IPS-18c (cell line): ENCODE measurements at regions not wholly inside any gene's neighbourhood (a gene's known extent, or its start where the extent isn't known, plus 50 kb on each side); places are given as distances from the start of the nearest gene placed in this dataset.
"Not testable (repeated sequence)": the region's sequence is repeated elsewhere in the genome, so short reads cannot be mapped to it uniquely, and the experiment has no call there.

Experiments
- H3K4me3 ChIP-seq: 2 replicates; pipeline ENCODE4 v1.7.0; 2013; ENCODE audit warnings: low read depth, mild to moderate bottlenecking, low read length, moderate library complexity; ENCODE audit not compliant: insufficient read depth
- H3K9me3 ChIP-seq: one replicate; pipeline ENCODE4 v1.6.1; 2013; ENCODE audit warnings: mild to moderate bottlenecking, low read length, moderate library complexity; ENCODE audit not compliant: control insufficient read depth, insufficient read depth

GRCh38 chr2:226184940-226185615 is 614.5 kb downstream of the IRS1 start:
- Histone ChIP-seq H3K9me3 (no peaks in the 10 kb centered on the region), H3K4me3 (no peak overlapping the region)

DNA sequence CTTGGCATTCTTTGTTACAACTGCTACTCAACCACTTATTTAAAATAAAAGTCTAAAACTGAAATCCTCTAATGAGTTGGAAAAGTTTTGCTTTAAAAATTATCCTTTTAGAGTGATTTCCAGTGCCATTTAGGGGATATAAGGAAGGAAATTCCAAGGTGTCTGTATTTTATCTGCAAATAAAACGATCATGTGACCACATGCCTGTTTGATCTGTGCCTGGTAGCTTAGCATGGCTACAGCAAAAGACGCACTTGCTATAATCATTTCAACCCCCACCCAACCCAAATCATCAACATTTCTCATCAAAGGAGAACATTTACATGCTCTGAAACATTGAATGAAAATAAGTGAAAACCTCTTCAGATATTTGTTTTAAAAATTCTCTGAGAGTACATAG is 615.1 kb downstream of the IRS1 start:
- Histone ChIP-seq H3K9me3 (no peaks in the 10 kb centered on the region), H3K4me3 (no peak overlapping the region)

- Histone ChIP-seq H3K9me3 (no peaks in the 10 kb centered on the region), H3K4me3 (no peak overlapping the region)
Measured at GRCh38 chr2:226183550-226183949, 616.1 kb downstream of the IRS1 start.

GRCh38 chr2:226183033-226183432 is 616.6 kb downstream of the IRS1 start:
- H3K9me3 ChIP-seq = no peaks in the 10 kb centered on the region
- no peak overlapping the region for H3K4me3 ChIP-seq

- no peaks in the 10 kb centered on the region for H3K9me3 ChIP-seq
- H3K4me3 ChIP-seq = no peak overlapping the region
Measured at GRCh38 chr2:226181909-226182308, 617.7 kb downstream of the IRS1 start.

DNA sequence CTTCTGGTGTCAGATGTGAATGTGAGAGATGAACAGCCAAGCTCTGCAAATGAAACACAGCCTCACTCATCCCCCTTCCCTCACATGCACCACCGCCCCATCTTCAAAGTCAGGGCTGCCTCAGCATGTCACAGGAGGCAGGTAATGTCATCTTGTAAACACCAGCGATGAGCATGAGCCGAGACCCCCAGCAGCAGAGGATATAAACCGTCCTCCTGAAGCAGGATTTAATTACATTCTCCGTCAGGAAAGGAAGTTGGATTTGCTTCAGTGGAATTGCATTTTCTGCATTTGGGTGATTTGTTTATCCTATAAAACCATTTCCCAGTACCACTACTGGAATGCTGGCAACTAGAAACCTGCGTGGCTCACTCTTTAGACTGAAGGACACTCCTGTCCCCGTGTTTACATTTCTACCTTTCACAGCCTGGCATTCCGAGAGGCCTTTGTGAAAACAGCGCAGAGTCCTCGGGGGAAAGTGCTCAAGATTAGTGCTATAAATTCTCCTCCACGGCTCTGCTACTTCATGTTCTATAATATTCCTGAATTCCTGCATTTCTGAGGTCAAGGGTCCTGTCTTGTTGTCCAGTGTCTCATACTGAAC is 619.2 kb downstream of the IRS1 start:
- H3K9me3 ChIP-seq = no peaks in the 10 kb centered on the region
- no peak overlapping the region for H3K4me3 ChIP-seq

GRCh38 chr2:226179010-226179409 is 620.6 kb downstream of the IRS1 start:
- no peaks in the 10 kb centered on the region for H3K9me3 ChIP-seq
- no peak overlapping the region for H3K4me3 ChIP-seq

GRCh38 chr2:226176283-226176984 is 623.2 kb downstream of the IRS1 start:
- no peaks in the 10 kb centered on the region for H3K9me3 ChIP-seq
- H3K4me3 ChIP-seq = no peak overlapping the region

DNA sequence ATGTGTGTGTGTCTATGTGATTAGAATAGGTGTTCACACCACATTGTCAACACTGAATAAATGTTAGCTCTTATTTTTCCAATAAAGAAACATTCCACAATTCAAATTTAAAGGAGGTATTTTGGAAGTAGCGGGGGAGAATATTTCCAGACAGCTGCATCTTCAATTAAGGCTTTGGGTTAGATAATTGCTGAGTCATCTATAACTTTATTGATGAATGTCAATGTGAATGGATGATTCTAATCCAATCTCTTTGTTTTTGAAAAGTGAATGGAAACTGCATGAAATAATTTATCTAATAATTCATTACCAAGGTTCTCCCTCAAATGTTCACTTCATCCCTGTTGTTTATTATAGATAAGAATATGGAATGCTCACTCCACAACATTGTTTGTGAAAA is 625.2 kb downstream of the IRS1 start:
- H3K9me3 ChIP-seq = no peaks in the 10 kb centered on the region
- H3K4me3 ChIP-seq = no peak overlapping the region

- Histone ChIP-seq H3K4me3 (no peak overlapping the region), H3K9me3 (no peaks in the 10 kb centered on the region)
Measured at GRCh38 chr2:226172939-226173338, 626.7 kb downstream of the IRS1 start.

DNA sequence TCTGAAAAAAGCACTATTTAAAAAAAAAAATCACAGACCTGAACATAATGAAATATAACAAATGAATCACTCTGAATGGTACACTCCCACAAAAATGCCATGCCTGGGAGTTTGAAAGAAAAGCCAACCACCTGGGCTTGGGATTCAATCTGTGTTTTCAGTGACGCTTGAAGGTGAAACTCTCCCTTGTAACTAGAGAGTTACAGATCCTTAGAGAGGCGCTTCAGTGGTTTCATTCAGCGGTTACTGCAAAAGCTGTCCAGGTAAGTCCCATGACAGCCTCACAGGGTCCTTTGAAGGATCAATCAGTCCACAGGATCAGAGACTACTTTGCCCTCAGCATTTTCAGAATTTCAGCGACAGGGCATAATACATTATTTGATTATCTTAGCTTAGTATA is 627.3 kb downstream of the IRS1 start:
- H3K4me3 ChIP-seq = no peak overlapping the region
- H3K9me3 ChIP-seq = no peaks in the 10 kb centered on the region

DNA sequence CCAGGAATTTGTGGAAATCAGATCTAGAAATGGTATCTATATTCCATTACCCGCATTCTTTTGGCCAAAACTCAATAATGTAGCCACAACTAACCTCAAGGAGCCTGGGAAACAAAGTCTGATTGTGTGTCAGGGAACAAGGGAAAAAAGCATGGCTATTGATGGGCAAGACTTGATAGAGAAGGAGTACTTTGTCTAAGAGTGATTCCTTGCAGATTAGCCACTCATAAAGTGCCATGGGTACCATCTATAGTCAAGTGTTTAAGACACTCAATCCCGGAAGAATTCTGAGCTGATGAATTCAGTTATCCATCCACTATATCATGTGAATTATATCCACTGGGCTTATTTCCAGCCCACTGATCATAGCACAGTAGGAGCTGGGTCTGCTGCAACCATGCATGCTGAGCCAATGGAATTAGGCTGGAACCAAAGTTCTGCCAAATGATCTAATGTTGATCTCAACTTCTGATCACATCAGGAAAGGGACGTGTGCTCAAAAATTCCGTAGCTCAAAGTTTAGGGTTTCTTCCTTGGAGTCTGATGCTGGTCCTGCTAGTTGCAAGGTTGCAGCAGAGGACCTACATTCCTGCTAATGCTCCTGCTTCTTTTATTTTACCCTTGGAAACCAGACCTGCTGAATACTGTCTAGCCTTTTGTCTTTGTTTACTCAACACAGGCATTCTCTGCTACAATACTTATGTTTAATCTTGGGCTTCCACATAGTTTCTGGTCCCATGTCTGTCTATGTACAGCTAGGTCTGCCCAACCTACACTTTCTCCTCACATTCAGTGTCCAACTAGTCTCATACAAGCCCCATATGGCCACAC is 629.7 kb downstream of the IRS1 start:
- Histone ChIP-seq H3K9me3 (no peaks in the 10 kb centered on the region), H3K4me3 (no peak overlapping the region)

DNA sequence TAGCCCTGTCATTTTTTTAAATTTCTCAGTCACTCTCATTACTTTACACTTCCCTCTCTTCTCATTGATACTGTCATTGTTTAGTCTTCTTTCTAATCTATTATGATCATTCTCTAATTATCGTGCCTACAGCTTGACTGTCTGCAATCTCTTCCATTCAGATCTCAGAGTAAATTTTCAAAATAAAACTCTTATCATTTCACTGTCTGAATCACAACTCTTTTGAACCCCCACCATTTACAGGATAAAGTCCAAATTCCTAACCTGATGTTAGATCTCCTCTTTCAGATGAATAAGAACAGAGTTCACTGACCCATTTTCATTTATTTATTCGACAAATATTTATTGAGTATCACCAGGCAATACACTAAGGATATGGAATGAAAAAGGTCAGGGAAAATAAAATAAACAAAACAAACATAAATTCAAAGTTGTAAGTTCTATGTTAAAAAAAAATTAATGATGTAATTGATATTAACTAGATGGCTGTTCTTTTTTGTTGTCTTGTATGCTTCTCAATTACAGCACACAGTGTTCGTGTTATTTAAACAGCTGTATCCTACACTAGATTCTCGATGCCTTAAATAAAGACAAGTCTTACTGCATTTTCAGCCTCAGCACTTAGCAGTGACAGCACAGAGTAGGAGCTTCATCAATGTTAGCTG is 631.0 kb downstream of the IRS1 start:
- Histone ChIP-seq H3K4me3 (no peak overlapping the region), H3K9me3 (no peaks in the 10 kb centered on the region)

GRCh38 chr2:226164512-226164911 is 635.1 kb downstream of the IRS1 start:
- Histone ChIP-seq H3K4me3 (no peak overlapping the region), H3K9me3 (no peaks in the 10 kb centered on the region)

GRCh38 chr2:226160617-226161016 is 639.0 kb downstream of the IRS1 start:
- not testable (repeated sequence) for H3K4me3 ChIP-seq, H3K9me3 ChIP-seq

GRCh38 chr2:226159875-226160479 is 639.6 kb downstream of the IRS1 start:
- H3K9me3 ChIP-seq = no peaks in the 10 kb centered on the region
- H3K4me3 ChIP-seq = no peak overlapping the region

GRCh38 chr2:226158940-226159339 is 640.7 kb downstream of the IRS1 start:
- no peaks in the 10 kb centered on the region for H3K9me3 ChIP-seq
- H3K4me3 ChIP-seq = no peak overlapping the region
